Mesenchymal stem cell (in vitro differentiated cells and primary cell): ENCODE measurements at regions not wholly inside any gene's neighbourhood (a gene's known extent, or its start where the extent isn't known, plus 50 kb on each side); places are given as distances from the start of the nearest gene placed in this dataset.
A peak's percentile ranks its signal among the peaks of the same experiment; 100 is the strongest.
"Not testable (repeated sequence)": the region's sequence is repeated elsewhere in the genome, so short reads cannot be mapped to it uniquely, and the experiment has no call there.

Experiments used
- DNase-seq: peaks from one replicate; pipeline ENCODE4 v3.0.0-alpha.2; 2013
- H2AFZ ChIP-seq: one replicate; pipeline ENCODE4 v1.6.1; 2013; ENCODE audit warnings: low read depth, mild to moderate bottlenecking, control low read depth, inconsistent platforms, low read length, moderate library complexity
- H2AK5ac ChIP-seq: 2 replicates; pipeline ENCODE4 v1.6.1; 2013; ENCODE audit warnings: low read length, moderate library complexity, mild to moderate bottlenecking, inconsistent platforms; ENCODE audit not compliant: severe bottlenecking
- H2BK120ac ChIP-seq: one replicate; pipeline ENCODE4 v1.6.1; 2013; ENCODE audit warnings: low read depth, mild to moderate bottlenecking, inconsistent platforms, low read length, moderate library complexity
- H2BK12ac ChIP-seq, 2 experiments: one replicate each; pipeline ENCODE4 v1.6.1; 2013; ENCODE audit warnings: inconsistent platforms in 2 of 2, low read length in 2 of 2, mild to moderate bottlenecking in 2 of 2, moderate library complexity in 2 of 2, control low read depth in 1 of 2
- H2BK15ac ChIP-seq: one replicate; pipeline ENCODE4 v1.6.1; 2013; ENCODE audit warnings: mild to moderate bottlenecking, low read depth, inconsistent platforms; ENCODE audit not compliant: poor library complexity, severe bottlenecking
- H2BK5ac ChIP-seq: 2 replicates; pipeline ENCODE4 v1.6.1; 2013; ENCODE audit warnings: low read depth, mild to moderate bottlenecking, low read length, control low read depth, inconsistent platforms; ENCODE audit not compliant: poor library complexity, severe bottlenecking
- H3K14ac ChIP-seq, 2 experiments: one replicate each; pipeline ENCODE4 v1.6.1; 2013; ENCODE audit warnings: inconsistent platforms in 2 of 2, low read length in 2 of 2, control low read depth in 1 of 2, mild to moderate bottlenecking in 1 of 2, moderate library complexity in 1 of 2
- H3K18ac ChIP-seq, 2 experiments: one replicate each; pipeline ENCODE4 v1.6.1; 2013; ENCODE audit warnings: inconsistent platforms in 2 of 2, low read length in 2 of 2, control low read depth in 1 of 2, low read depth in 1 of 2, mild to moderate bottlenecking in 1 of 2
- H3K23ac ChIP-seq, 2 experiments: one replicate each; pipeline ENCODE4 v1.6.1; 2013; ENCODE audit warnings: inconsistent platforms in 2 of 2, low read length in 2 of 2, mild to moderate bottlenecking in 2 of 2, moderate library complexity in 2 of 2, control low read depth in 1 of 2
- H3K27ac ChIP-seq: 2 replicates; pipeline ENCODE4 v1.5.1; 2013; ENCODE audit warnings: mild to moderate bottlenecking, moderate library complexity, low read length, control low read depth, inconsistent platforms; ENCODE audit not compliant: poor library complexity, severe bottlenecking
- H3K27me3 ChIP-seq, 2 experiments: 2 replicates each; pipeline versions ENCODE4 v1.6.1 to v1.7.0; 2013; ENCODE audit warnings: low read length in 2 of 2, mild to moderate bottlenecking in 2 of 2, moderate library complexity in 2 of 2, control low read depth in 1 of 2, inconsistent platforms in 1 of 2; ENCODE audit not compliant: control insufficient read depth in 1 of 2, insufficient read depth in 1 of 2
- H3K36me3 ChIP-seq, 2 experiments: 2 replicates each; pipeline versions ENCODE4 v1.6.1 to v1.7.0; 2013; ENCODE audit warnings: low read length in 2 of 2, control low read depth in 1 of 2, inconsistent platforms in 1 of 2, low read depth in 1 of 2, mild to moderate bottlenecking in 1 of 2; ENCODE audit not compliant: insufficient read depth in 2 of 2, control insufficient read depth in 1 of 2
- H3K4ac ChIP-seq, 2 experiments: one replicate each; pipeline ENCODE4 v1.6.1; 2013; ENCODE audit warnings: inconsistent platforms in 2 of 2, low read length in 2 of 2, mild to moderate bottlenecking in 2 of 2, moderate library complexity in 2 of 2, control low read depth in 1 of 2, low read depth in 1 of 2
- H3K4me1 ChIP-seq: 2 replicates; pipeline ENCODE4 v1.6.1; 2013; ENCODE audit warnings: low read depth, low read length, control low read depth; ENCODE audit not compliant: control insufficient read depth, insufficient read depth
- H3K4me2 ChIP-seq: 2 replicates; pipeline ENCODE4 v1.6.1; 2013; ENCODE audit warnings: low read length, mild to moderate bottlenecking, inconsistent platforms; ENCODE audit not compliant: poor library complexity, severe bottlenecking
- H3K4me3 ChIP-seq, 2 experiments: 2 replicates each; pipeline versions ENCODE4 v1.5.1 to v1.7.0; 2013; ENCODE audit warnings: low read length in 2 of 2, mild to moderate bottlenecking in 2 of 2, control low read depth in 1 of 2, low read depth in 1 of 2; ENCODE audit not compliant: insufficient read depth in 1 of 2
- H3K79me1 ChIP-seq: replicated peaks from 2 replicates; pipeline ENCODE4 v1.6.1; 2013; ENCODE audit warnings: mild to moderate bottlenecking, control low read depth, low read length, inconsistent platforms; ENCODE audit not compliant: poor library complexity, severe bottlenecking
- H3K9ac ChIP-seq: 2 replicates; pipeline ENCODE4 v1.7.0; 2013; ENCODE audit warnings: mild to moderate bottlenecking, low read length, moderate library complexity
- H3K9me3 ChIP-seq: 2 replicates; pipeline ENCODE4 v1.7.0; 2013; ENCODE audit warnings: mild to moderate bottlenecking, low read length; ENCODE audit not compliant: control insufficient read depth
- H4K8ac ChIP-seq: one replicate; pipeline ENCODE4 v1.6.1; 2013; ENCODE audit warnings: inconsistent platforms, mild to moderate bottlenecking, low read length, moderate library complexity
- H4K91ac ChIP-seq: one replicate; pipeline ENCODE4 v1.6.1; 2013; ENCODE audit warnings: mild to moderate bottlenecking, low read length, inconsistent platforms
- WGBS: methylation state at CpG from one replicate; pipeline ENCODE4 v1.1.7; 2013; ENCODE audit warnings: mixed read lengths; 5-methylcytosine and 5-hydroxymethylcytosine counted together

DNA sequence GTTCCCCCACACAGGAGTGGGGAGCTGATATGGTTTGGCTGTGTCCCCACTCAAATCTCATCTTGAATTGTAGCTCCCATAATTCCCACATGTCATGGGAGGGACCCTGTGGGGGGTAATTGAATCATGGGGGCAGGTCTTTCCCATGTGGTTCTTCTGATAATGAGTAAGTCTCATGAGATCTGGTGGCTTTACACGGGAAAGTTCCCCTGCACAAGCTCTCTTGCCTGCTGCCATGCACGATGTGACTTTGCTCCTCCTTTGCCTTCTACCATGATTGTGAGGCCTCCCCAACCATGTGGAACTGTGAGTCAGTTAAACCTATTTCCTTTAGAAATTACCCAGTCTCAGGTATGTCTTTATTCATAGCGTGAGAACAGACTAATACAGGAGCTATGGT lies 347.0 kb upstream of the CDH5 start:
- H3K4me2 ChIP-seq, H3K4me1 ChIP-seq, H2BK15ac ChIP-seq, H3K36me3 ChIP-seq, H3K27ac ChIP-seq, H2BK12ac ChIP-seq, H3K23ac ChIP-seq, H2BK5ac ChIP-seq, H2AFZ ChIP-seq, H2AK5ac ChIP-seq, H3K27me3 ChIP-seq, H2BK120ac ChIP-seq, H3K79me1 ChIP-seq, H3K4ac ChIP-seq, H3K9ac ChIP-seq, H4K8ac ChIP-seq, H4K91ac ChIP-seq, H3K14ac ChIP-seq, H3K4me3 ChIP-seq, DNase-seq: not testable (repeated sequence)
- WGBS = 97% methylated on average over 2 of the region's 3 CpGs
- Histone ChIP-seq H3K18ac (peak overlapping the region in 1 of 2 experiments; percentile 17), H3K9me3 (peaks cover 14% of the 10 kb centered on the region)

GRCh38 chr16:66014221-66014620 lies 352.3 kb upstream of the CDH5 start:
- WGBS = 67% methylated on average over 1 of the region's 2 CpGs
- no peak overlapping the region for H2AFZ ChIP-seq
- H3K9me3 ChIP-seq = no peaks in the 10 kb centered on the region

GRCh38 chr16:66013486-66013885 lies 353.0 kb upstream of the CDH5 start:
- Histone ChIP-seq H4K91ac (no peak overlapping the region), H2AFZ (no peak overlapping the region), H2BK5ac (no peak overlapping the region), H2BK12ac (no peak overlapping the region), H3K9ac (no peak overlapping the region), H3K27me3 (no peaks in the 10 kb centered on the region), H3K4me2 (no peak overlapping the region), H3K4me1 (no peaks in the 10 kb centered on the region), H3K18ac (no peak overlapping the region), H3K4me3 (no peak overlapping the region), H3K79me1 (no peaks in the 10 kb centered on the region), H4K8ac (no peak overlapping the region), H3K36me3 (no peaks in the 10 kb centered on the region), H2BK120ac (no peak overlapping the region), H3K4ac (no peak overlapping the region), H3K14ac (no peak overlapping the region), H3K9me3 (no peaks in the 10 kb centered on the region), H3K27ac (no peak overlapping the region), H2BK15ac (no peak overlapping the region), H2AK5ac (no peak overlapping the region), H3K23ac (no peak overlapping the region)
- DNase-seq = no peak
- WGBS = 96% methylated on average over 2 of the region's 2 CpGs

More at GRCh38 chr16:66014221-66014620, 352.3 kb upstream of the CDH5 start:
- H3K14ac ChIP-seq = no peak overlapping the region
- H2AK5ac ChIP-seq = no peak overlapping the region
- no peak overlapping the region for H3K18ac ChIP-seq
- H3K27me3 ChIP-seq = no peaks in the 10 kb centered on the region
- H3K4ac ChIP-seq = no peak overlapping the region
- H2BK5ac ChIP-seq = no peak overlapping the region
- H3K4me1 ChIP-seq = no peaks in the 10 kb centered on the region
- H4K8ac ChIP-seq = no peak overlapping the region
- no peak overlapping the region for H2BK120ac ChIP-seq
- H4K91ac ChIP-seq = no peak overlapping the region
- H3K4me2 ChIP-seq = no peak overlapping the region
- no peak overlapping the region for H2BK12ac ChIP-seq
- no peak overlapping the region for H3K9ac ChIP-seq
- H3K23ac ChIP-seq = no peak overlapping the region
- no peaks in the 10 kb centered on the region for H3K79me1 ChIP-seq
- no peak overlapping the region for H3K27ac ChIP-seq
- no peak overlapping the region for H3K4me3 ChIP-seq
- no peak for DNase-seq
- no peaks in the 10 kb centered on the region for H3K36me3 ChIP-seq
- no peak overlapping the region for H2BK15ac ChIP-seq

GRCh38 chr16:66008136-66008535 lies 358.4 kb upstream of the CDH5 start:
- no peak overlapping the region for H3K14ac ChIP-seq
- no peaks in the 10 kb centered on the region for H3K36me3 ChIP-seq
- H3K4me1 ChIP-seq = no peaks in the 10 kb centered on the region
- no peaks in the 10 kb centered on the region for H3K79me1 ChIP-seq
- H2AFZ ChIP-seq = no peak overlapping the region
- H3K9ac ChIP-seq = peak overlapping the region; percentile 76
- H2BK12ac ChIP-seq = no peak overlapping the region
- no peak overlapping the region for H2BK120ac ChIP-seq
- no peak overlapping the region for H3K4me3 ChIP-seq
- no peak overlapping the region for H3K23ac ChIP-seq
- no peak overlapping the region for H4K8ac ChIP-seq
- no peak overlapping the region for H4K91ac ChIP-seq
- H3K4me2 ChIP-seq = no peak overlapping the region
- no peak overlapping the region for H3K27ac ChIP-seq
- H3K4ac ChIP-seq = no peak overlapping the region
- 92% methylated on average over 4 of the region's 4 CpGs for WGBS
- no peak overlapping the region for H3K18ac ChIP-seq
- H2AK5ac ChIP-seq = no peak overlapping the region
- H3K27me3 ChIP-seq = no peaks in the 10 kb centered on the region
- no peaks in the 10 kb centered on the region for H3K9me3 ChIP-seq
- DNase-seq = no peak
- no peak overlapping the region for H2BK5ac ChIP-seq
- no peak overlapping the region for H2BK15ac ChIP-seq
